HAP-1 (cell line): ENCODE measurements at regions not wholly inside any gene's neighbourhood (a gene's known extent, or its start where the extent isn't known, plus 50 kb on each side); places are given as distances from the start of the nearest gene placed in this dataset.

Experiments
- DNase-seq, 2 experiments: peaks; one replicate each; pipeline ENCODE4 v3.0.0-alpha.2; 2016 to 2020; ENCODE audit warnings: low spot score in 2 of 2
- H3K27me3 ChIP-seq: fragments of 250-450 bp; sonication (Bioruptor Pico); 2 replicates; pipeline ENCODE4 v1.5.1; 2020; ENCODE audit warnings: low read depth, mild to moderate bottlenecking, moderate library complexity
- H3K36me3 ChIP-seq: fragments of 250-450 bp; sonication (Bioruptor Pico); replicated peaks from 2 replicates; pipeline ENCODE4 v1.5.1; 2020; ENCODE audit warnings: mild to moderate bottlenecking
- H3K4me1 ChIP-seq: fragments of 250-450 bp; sonication (Bioruptor Pico); 2 replicates; pipeline ENCODE4 v1.5.1; 2020; ENCODE audit warnings: mild to moderate bottlenecking
- H3K4me3 ChIP-seq: fragments of 250-450 bp; sonication (Bioruptor Pico); 2 replicates; pipeline ENCODE4 v1.5.1; 2020; ENCODE audit warnings: mild to moderate bottlenecking, moderate library complexity
- H3K9me3 ChIP-seq: fragments of 250-450 bp; sonication (Bioruptor Pico); 2 replicates; pipeline ENCODE4 v1.5.1; 2020; ENCODE audit warnings: mild to moderate bottlenecking, moderate library complexity
- in situ Hi-C: fragments of 300-500 bp; cut with MboI; formaldehyde crosslinking; loops from 3 replicates; pipeline ENCODE4 v1.14.3; 2020; ENCODE audit warnings: low sequenced_read_pairs, inconsistent platforms, mixed read lengths

DNA sequence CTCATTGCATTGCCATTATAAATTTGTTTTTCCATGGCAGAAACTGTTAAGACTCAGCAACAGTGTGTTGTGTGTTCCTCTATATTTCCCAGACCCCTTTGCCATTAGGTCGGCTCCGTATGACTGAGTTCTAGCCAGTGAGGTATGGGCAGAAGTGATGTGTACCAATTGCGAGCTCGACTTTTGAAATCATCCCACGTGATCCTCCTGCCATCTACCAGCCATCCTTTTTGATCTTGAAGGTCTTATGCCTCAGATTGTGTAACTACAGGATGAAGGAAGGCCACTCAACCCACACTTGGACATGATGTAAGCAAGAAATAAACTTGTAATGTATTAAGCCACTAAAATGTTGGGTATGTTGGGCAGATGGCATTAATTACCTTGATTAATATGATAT lies 562.3 kb downstream of the PDCD6IP start:
- H3K9me3 ChIP-seq, result no peaks in the 10 kb centered on the region
- H3K4me1 ChIP-seq, result no peaks in the 10 kb centered on the region
- no peak for DNase-seq
- H3K36me3 ChIP-seq, result no peaks in the 10 kb centered on the region
- no peak overlapping the region for H3K4me3 ChIP-seq
- in situ Hi-C loops, result no loop called here
- H3K27me3 ChIP-seq, result no peaks in the 10 kb centered on the region

DNA sequence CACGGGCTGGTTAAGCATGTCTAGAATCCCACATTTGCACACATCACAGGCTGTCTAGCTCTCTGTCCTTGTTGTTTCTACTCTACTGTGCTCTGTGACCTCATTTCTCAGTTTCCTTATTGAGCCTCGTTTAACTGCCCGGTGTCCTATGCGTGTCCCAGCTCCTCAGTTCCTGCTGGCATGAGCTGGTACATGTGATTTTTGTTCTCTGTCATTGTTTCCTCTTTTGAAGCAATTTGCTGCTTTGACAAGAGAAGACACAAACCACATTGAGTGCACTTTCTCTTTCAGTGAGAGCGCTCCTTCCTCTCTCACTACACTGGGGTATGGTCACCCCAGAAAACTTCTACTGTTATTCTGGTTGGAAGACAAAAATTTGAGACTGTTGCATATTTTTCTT lies 563.5 kb downstream of the PDCD6IP start:
- Histone ChIP-seq H3K4me1 (no peaks in the 10 kb centered on the region), H3K4me3 (no peak overlapping the region), H3K36me3 (no peaks in the 10 kb centered on the region), H3K9me3 (no peaks in the 10 kb centered on the region), H3K27me3 (no peaks in the 10 kb centered on the region)
- DNase-seq, result no peak
- in situ Hi-C loops, result no loop called here

GRCh38 chr3:34362910-34363309 lies 564.5 kb downstream of the PDCD6IP start:
- in situ Hi-C loops, result no loop called here
- Histone ChIP-seq H3K4me3 (no peak overlapping the region), H3K36me3 (no peaks in the 10 kb centered on the region), H3K27me3 (no peaks in the 10 kb centered on the region), H3K9me3 (no peaks in the 10 kb centered on the region), H3K4me1 (no peaks in the 10 kb centered on the region)
- DNase-seq, result no peak

- no peaks in the 10 kb centered on the region for H3K27me3 ChIP-seq
- H3K4me1 ChIP-seq, result no peaks in the 10 kb centered on the region
- no peaks in the 10 kb centered on the region for H3K36me3 ChIP-seq
- in situ Hi-C loops, result no loop called here
- H3K4me3 ChIP-seq, result no peak overlapping the region
- DNase-seq, result no peak
- H3K9me3 ChIP-seq, result no peaks in the 10 kb centered on the region
These were observed 565.5 kb downstream of the PDCD6IP start for GRCh38 chr3:34363881-34364280.

DNA sequence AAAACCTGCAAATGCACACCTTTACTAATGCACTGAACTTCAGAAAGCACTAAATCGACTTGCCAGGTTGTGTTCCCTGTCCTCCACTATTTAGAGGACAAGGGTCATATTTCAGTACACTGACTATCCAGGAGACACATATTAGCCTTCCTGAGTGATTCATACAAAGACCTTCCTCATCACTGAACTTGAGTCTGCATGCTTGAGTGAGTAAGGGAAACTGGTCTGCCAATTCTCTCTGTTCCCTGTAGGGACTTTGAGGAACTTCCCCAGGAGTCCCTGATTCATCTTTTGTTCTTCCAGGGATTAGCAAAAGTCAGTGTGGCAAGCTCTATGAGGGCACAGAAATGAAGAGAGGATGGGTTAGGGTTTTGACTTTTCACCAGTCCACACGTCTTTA lies 565.9 kb downstream of the PDCD6IP start:
- in situ Hi-C loops, result no loop called here
- Histone ChIP-seq H3K4me3 (no peak overlapping the region), H3K36me3 (no peaks in the 10 kb centered on the region), H3K9me3 (no peaks in the 10 kb centered on the region), H3K4me1 (no peaks in the 10 kb centered on the region), H3K27me3 (no peaks in the 10 kb centered on the region)
- DNase-seq, result no peak

DNA sequence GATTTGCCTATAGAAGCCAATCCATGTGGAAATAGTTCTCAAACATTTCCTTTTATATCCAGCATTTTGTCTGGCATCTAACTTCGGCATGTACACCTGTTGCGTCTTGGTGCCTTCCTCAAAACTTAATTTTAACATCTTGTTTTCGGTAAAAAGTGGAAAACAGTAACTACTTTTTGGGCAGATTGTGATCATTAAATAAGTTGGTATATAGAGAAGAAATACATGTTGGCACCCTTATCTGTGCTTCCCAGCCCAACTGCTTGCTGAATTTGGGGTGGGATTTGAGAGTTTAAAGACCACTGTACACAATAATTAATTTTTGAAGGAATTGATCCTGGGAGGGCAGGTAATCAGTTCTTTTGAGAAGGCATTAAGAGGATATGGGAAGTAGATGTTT lies 566.8 kb downstream of the PDCD6IP start:
- Histone ChIP-seq H3K9me3 (no peaks in the 10 kb centered on the region), H3K4me3 (no peak overlapping the region), H3K4me1 (no peaks in the 10 kb centered on the region), H3K27me3 (no peaks in the 10 kb centered on the region), H3K36me3 (no peaks in the 10 kb centered on the region)
- in situ Hi-C loops, result no loop called here
- DNase-seq, result no peak

- Histone ChIP-seq H3K36me3 (no peaks in the 10 kb centered on the region), H3K4me3 (no peak overlapping the region), H3K27me3 (no peaks in the 10 kb centered on the region), H3K4me1 (no peaks in the 10 kb centered on the region), H3K9me3 (no peaks in the 10 kb centered on the region)
- in situ Hi-C loops, result no loop called here
- DNase-seq, result no peak
These were observed 567.3 kb downstream of the PDCD6IP start for GRCh38 chr3:34365771-34366170.

DNA sequence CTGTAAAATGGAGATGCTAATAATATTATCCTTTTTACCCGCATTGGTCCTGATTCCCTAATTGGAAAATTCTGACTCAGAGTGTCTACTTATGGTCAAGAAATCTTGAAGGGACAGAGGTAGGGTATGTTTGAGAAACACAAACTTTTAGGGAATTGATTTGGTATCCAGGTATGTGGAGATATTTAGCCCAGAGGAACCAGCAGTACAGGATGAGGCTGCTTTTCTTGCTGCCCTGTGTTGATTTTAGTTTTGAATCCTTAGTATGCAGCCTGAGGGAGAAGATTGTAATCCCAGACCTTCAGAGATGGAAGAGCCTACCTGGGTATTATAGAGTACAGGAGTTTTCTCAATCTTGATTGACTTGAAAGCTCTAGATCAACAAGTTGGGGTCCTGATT lies 569.1 kb downstream of the PDCD6IP start:
- H3K4me1 ChIP-seq, result no peaks in the 10 kb centered on the region
- no peaks in the 10 kb centered on the region for H3K9me3 ChIP-seq
- no peaks in the 10 kb centered on the region for H3K27me3 ChIP-seq
- H3K4me3 ChIP-seq, result no peak overlapping the region
- H3K36me3 ChIP-seq, result no peaks in the 10 kb centered on the region
- no peak for DNase-seq
- in situ Hi-C loops, result no loop called here

DNA sequence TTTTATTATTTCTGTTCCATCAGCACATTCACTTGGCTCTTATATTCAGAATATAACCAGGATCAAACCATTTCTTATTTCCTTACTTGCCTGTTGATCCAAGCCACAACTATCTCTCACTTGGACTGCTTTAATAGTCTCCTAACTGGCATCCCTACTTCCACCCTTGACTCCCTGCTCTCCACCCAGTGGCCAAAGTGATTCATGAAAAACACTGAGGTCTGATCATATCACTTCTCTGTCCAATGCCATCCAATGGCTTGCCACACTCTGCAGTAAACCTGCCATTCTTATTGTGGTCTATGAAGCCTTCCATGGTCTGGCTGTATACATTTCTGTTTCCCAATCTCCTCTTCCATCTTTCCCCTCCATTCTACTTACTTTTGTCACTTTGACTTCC lies 576.1 kb downstream of the PDCD6IP start:
- no peak for DNase-seq
- in situ Hi-C loops, result no loop called here

DNA sequence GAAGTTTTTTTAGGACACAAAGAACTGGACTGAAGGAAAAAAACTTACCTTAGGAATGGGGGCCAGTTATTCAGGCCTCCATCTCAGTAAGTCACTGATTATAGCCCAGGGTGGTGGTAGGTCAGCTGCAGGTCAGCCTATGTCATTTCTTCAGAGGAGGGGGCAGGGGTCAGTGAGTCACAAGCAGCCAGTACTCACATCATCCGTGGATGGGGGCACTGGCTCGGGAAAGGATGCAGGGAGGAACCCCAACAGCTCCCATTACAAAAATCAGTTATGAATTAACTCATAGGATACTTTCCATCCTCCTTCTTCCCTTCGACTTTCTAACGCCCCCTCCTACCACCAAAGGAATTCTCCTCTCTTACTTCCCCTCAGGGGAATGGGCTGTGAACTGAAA lies 578.3 kb downstream of the PDCD6IP start:
- no peak overlapping the region for H3K4me3 ChIP-seq
- H3K4me1 ChIP-seq, result no peaks in the 10 kb centered on the region
- no peaks in the 10 kb centered on the region for H3K9me3 ChIP-seq
- in situ Hi-C loops, result no loop called here
- no peaks in the 10 kb centered on the region for H3K36me3 ChIP-seq
- DNase-seq, result no peak
- H3K27me3 ChIP-seq, result no peaks in the 10 kb centered on the region

More for the DNA sequence above, 576.1 kb downstream of the PDCD6IP start:
- Histone ChIP-seq H3K9me3 (no peaks in the 10 kb centered on the region), H3K4me3 (no peak overlapping the region), H3K36me3 (no peaks in the 10 kb centered on the region), H3K27me3 (no peaks in the 10 kb centered on the region), H3K4me1 (no peaks in the 10 kb centered on the region)

GRCh38 chr3:34377961-34378360 lies 579.5 kb downstream of the PDCD6IP start:
- Histone ChIP-seq H3K4me1 (no peaks in the 10 kb centered on the region), H3K4me3 (no peak overlapping the region), H3K9me3 (no peaks in the 10 kb centered on the region), H3K27me3 (no peaks in the 10 kb centered on the region), H3K36me3 (no peaks in the 10 kb centered on the region)
- in situ Hi-C loops, result no loop called here
- DNase-seq, result no peak

GRCh38 chr3:34381243-34381642 lies 582.8 kb downstream of the PDCD6IP start:
- in situ Hi-C loops, result no loop called here
- H3K9me3 ChIP-seq, result no peaks in the 10 kb centered on the region
- no peak for DNase-seq
- H3K4me1 ChIP-seq, result no peaks in the 10 kb centered on the region
- H3K4me3 ChIP-seq, result no peak overlapping the region
- no peaks in the 10 kb centered on the region for H3K27me3 ChIP-seq
- H3K36me3 ChIP-seq, result no peaks in the 10 kb centered on the region

- Histone ChIP-seq H3K4me1 (no peaks in the 10 kb centered on the region), H3K36me3 (no peaks in the 10 kb centered on the region), H3K4me3 (no peak overlapping the region), H3K27me3 (no peaks in the 10 kb centered on the region), H3K9me3 (no peaks in the 10 kb centered on the region)
- in situ Hi-C loops, result no loop called here
- DNase-seq, result no peak
These were observed 584.4 kb downstream of the PDCD6IP start for GRCh38 chr3:34382859-34383258.

GRCh38 chr3:34386309-34386708 lies 587.9 kb downstream of the PDCD6IP start:
- in situ Hi-C loops, result no loop called here
- Histone ChIP-seq H3K4me1 (no peaks in the 10 kb centered on the region), H3K9me3 (no peaks in the 10 kb centered on the region), H3K27me3 (no peaks in the 10 kb centered on the region), H3K36me3 (no peaks in the 10 kb centered on the region), H3K4me3 (no peak overlapping the region)
- DNase-seq, result no peak

DNA sequence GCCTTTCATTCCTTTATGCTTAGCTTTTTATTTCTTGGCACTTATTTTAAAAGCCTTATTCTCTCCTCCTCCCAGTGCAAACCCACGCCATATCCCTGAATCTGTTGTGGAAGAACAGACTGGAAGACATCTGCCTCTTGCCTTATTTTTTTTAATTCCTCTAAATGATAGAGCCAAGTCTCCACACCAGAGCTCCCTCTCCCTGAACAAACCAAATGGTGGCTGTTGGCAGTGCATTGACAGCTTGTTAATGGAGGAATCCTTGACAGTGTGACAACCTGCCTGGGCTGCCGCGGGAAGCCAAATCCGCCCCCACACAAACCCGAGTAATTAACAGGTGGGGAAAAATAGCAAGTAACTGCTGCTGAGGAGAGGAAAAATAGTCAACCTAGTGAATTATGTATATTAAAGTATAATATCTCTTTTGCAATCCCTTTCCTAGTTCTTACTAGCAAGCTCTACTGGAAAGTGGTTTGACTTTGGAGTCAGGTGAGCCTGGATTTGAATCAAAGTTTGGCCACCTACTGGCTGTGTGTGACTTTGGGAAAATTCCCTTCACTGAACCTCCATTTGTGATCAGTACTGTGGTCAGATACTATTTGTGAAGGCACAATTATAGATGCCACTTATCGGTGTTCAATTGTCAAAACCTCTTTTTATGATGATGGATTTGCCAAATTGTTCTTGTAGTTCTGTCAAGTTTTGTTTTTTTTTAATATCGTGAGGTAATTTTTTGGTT lies 589.6 kb downstream of the PDCD6IP start:
- no peak for DNase-seq

More for the DNA sequence above, 589.6 kb downstream of the PDCD6IP start:
- Histone ChIP-seq H3K36me3 (no peaks in the 10 kb centered on the region), H3K27me3 (no peaks in the 10 kb centered on the region), H3K4me1 (no peaks in the 10 kb centered on the region), H3K9me3 (no peaks in the 10 kb centered on the region), H3K4me3 (no peak overlapping the region)
- in situ Hi-C loops, result no loop called here
